ENCODE measurements at regions not wholly inside any gene's neighbourhood (a gene's known extent, or its start where the extent isn't known, plus 50 kb on each side); places are given as distances from the start of the nearest gene placed in this dataset.

- no peak overlapping the region for H3K27ac ChIP-seq
- H3K27me3 ChIP-seq = no peaks in the 10 kb centered on the region
- H3K36me3 ChIP-seq = no peaks in the 10 kb centered on the region
- no peak overlapping the region for H3K4me3 ChIP-seq
- peaks cover 0 to 5% (median 0%) of the 10 kb centered on the region in 10 experiments; a peak in 1 of 20 replicates for H3K4me1 ChIP-seq
- H3K9me3 ChIP-seq (replicated peaks in 1 of 11) = no peaks in the 10 kb centered on the region
- no peak overlapping the region for H3K4me2 ChIP-seq
- no peak overlapping the region for H3K9ac ChIP-seq
- TF ChIP-seq Cebpa-rat (IDR thresholded peaks at IDR 0.05) = no peak
- no peaks in the 10 kb centered on the region for H4K20me1 ChIP-seq
Observed at GRCh38 chr6:79797912-79798311, 149.4 kb downstream of the ELOVL4 start.

DNA sequence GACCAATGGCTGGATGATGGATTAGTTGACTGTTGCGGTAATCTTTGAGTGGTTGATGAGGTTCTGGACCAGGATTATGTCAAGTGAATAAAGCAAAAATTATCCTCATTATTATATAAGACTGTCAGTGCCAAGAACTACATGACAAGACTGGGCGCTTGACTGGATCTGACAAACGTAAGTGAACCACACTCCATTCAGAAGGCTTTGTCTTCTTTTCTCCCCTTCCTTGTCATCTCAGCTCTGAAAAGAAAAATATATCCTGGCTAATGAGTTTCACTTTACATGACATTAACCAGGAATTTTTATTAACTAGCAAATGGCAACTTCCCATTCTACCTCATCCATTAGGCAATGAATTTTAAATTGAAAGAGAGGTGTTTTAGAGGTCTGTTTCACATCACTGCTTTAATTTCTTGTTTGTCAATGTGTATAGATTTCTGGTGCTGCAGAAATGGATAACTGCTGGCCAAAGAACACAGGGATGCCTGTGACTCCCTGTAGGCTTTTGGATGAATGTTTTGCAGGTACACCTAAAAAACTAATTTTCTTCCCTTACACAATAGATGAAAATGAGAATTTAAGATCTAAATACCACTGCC lies 150.1 kb downstream of the ELOVL4 start:
- no peaks in the 10 kb centered on the region for H4K20me1 ChIP-seq
- no peak overlapping the region for H3K27ac ChIP-seq
- no peaks in the 10 kb centered on the region for H3K9me3 ChIP-seq (replicated peaks in 1 of 11)
- no peak overlapping the region for H3K9ac ChIP-seq
- no peaks in the 10 kb centered on the region for H3K4me1 ChIP-seq
- TF ChIP-seq Cebpa-rat (IDR thresholded peaks at IDR 0.05) = no peak
- no peaks in the 10 kb centered on the region for H3K27me3 ChIP-seq
- no peak overlapping the region for H3K4me3 ChIP-seq
- H3K4me2 ChIP-seq = no peak overlapping the region
- no peaks in the 10 kb centered on the region for H3K36me3 ChIP-seq

GRCh38 chr6:79796197-79796596 lies 151.2 kb downstream of the ELOVL4 start:
- H3K4me2 ChIP-seq = no peak overlapping the region
- H3K36me3 ChIP-seq = no peaks in the 10 kb centered on the region
- H3K4me1 ChIP-seq = no peaks in the 10 kb centered on the region
- no peak overlapping the region for H3K9ac ChIP-seq
- H3K27me3 ChIP-seq = no peaks in the 10 kb centered on the region
- no peak overlapping the region for H3K4me3 ChIP-seq
- no peak for TF ChIP-seq Cebpa-rat (IDR thresholded peaks at IDR 0.05)
- H3K27ac ChIP-seq = no peak overlapping the region
- H4K20me1 ChIP-seq = no peaks in the 10 kb centered on the region
- H3K9me3 ChIP-seq (replicated peaks in 1 of 11) = no peaks in the 10 kb centered on the region

DNA sequence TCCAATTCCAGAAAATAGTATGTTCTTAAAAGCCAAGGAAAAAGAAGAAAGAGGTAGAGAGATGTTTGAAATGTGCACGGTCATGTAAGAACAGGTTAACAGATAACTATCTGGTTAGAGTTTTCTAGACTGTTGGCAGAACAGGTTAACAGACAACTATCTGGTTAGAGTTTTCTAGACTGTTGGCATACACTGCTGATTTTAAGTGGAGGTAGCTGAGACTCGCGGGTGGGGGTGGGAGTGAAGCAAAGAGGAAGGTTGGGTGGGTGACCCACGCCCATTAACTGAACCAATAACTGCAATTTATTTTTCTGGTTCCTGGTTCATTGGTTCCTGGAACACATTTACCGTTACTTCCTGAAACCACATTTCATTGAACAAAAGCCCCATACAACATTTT lies 157.5 kb downstream of the ELOVL4 start:
- Histone ChIP-seq H3K4me2 (no peak overlapping the region), H3K9ac (no peak overlapping the region), H3K4me1 (no peaks in the 10 kb centered on the region), H3K27ac (no peak overlapping the region), H3K4me3 (no peak overlapping the region), H3K27me3 (no peaks in the 10 kb centered on the region), H3K9me3 (replicated peaks in 1 of 11) (no peaks in the 10 kb centered on the region), H3K36me3 (no peaks in the 10 kb centered on the region), H4K20me1 (no peaks in the 10 kb centered on the region)
- TF ChIP-seq Cebpa-rat (IDR thresholded peaks at IDR 0.05) = no peak

- no peaks in the 10 kb centered on the region for H3K4me1 ChIP-seq
Observed at GRCh38 chr6:79788756-79789155, 157.6 kb downstream of the SH3BGRL2 start.

GRCh38 chr6:79787626-79788025 lies 156.5 kb downstream of the SH3BGRL2 start:
- Histone ChIP-seq H3K4me2 (no peak overlapping the region), H3K27ac (no peak overlapping the region), H3K4me1 (no peaks in the 10 kb centered on the region), H3K36me3 (no peaks in the 10 kb centered on the region), H3K27me3 (no peaks in the 10 kb centered on the region), H3K4me3 (no peak overlapping the region), H3K9ac (no peak overlapping the region), H3K9me3 (replicated peaks in 1 of 11) (no peaks in the 10 kb centered on the region), H4K20me1 (no peaks in the 10 kb centered on the region)
- TF ChIP-seq Cebpa-rat (IDR thresholded peaks at IDR 0.05) = no peak

More at GRCh38 chr6:79788756-79789155, 157.6 kb downstream of the SH3BGRL2 start:
- no peak for TF ChIP-seq Cebpa-rat (IDR thresholded peaks at IDR 0.05)
- no peaks in the 10 kb centered on the region for H4K20me1 ChIP-seq
- H3K9ac ChIP-seq = no peak overlapping the region
- H3K27me3 ChIP-seq = no peaks in the 10 kb centered on the region
- H3K36me3 ChIP-seq = no peaks in the 10 kb centered on the region
- H3K9me3 ChIP-seq (replicated peaks in 1 of 11) = no peaks in the 10 kb centered on the region
- H3K27ac ChIP-seq = no peak overlapping the region
- H3K4me3 ChIP-seq = no peak overlapping the region
- no peak overlapping the region for H3K4me2 ChIP-seq

DNA sequence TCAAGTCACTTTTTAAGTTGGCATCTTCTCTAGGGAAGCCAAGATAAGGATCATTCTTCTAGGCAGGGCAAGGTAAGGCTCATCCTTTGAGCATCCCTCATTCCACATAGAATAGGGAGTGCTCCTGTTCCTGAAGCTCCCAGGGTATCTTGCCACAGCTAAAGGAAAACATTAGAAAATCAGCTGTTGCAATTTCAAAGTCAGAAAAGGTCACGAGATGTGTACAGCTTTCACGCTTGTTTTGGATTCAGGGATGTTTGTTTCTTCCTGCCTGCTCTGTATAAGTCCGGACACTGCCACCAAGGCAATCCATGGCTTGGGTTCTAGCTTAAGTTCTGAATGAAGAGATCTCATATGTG lies 153.2 kb downstream of the SH3BGRL2 start:
- Histone ChIP-seq H3K9ac (no peak overlapping the region), H3K36me3 (no peaks in the 10 kb centered on the region), H3K4me3 (no peak overlapping the region), H3K27me3 (no peaks in the 10 kb centered on the region), H4K20me1 (no peaks in the 10 kb centered on the region), H3K4me1 (no peaks in the 10 kb centered on the region), H3K27ac (no peak overlapping the region), H3K4me2 (no peak overlapping the region), H3K9me3 (replicated peaks in 1 of 11) (no peaks in the 10 kb centered on the region)
- no peak for TF ChIP-seq Cebpa-rat (IDR thresholded peaks at IDR 0.05)

DNA sequence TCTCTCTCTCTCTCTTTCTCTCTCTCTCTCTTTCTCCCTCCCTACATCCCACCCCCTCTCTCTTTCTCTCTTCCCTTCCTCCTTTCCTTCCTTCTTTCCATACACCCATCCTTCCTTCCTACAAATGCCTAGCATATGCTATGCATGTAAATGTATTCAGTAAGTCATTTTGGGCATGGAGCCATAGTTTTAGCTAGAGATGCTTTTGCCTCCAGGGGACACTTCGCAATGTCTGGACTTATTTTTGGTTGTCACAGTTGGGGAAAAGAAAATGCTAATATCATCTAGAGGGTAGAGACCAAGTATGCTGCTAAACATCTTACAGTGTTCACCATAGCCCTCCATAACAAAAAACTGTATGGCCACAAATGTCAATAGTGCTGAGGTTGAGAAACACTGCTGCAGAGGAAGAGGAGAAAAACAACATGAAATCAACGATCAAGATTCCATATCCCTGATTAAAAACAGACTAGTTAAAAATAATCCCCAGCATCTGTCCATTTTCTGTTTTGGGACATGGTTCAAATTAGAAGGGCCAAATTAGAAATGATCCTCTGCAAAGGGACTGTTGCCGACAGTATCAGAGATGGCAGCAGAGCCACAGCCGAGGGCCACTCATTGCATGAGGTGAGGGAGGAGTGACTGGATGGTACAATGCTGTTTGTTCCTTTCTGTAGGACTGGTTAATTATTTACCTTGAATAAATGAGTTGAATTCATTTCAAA lies 152.7 kb downstream of the SH3BGRL2 start:
- H3K27ac ChIP-seq = no peak overlapping the region
- no peak overlapping the region for H3K9ac ChIP-seq
- no peaks in the 10 kb centered on the region for H4K20me1 ChIP-seq
- H3K27me3 ChIP-seq = no peaks in the 10 kb centered on the region
- no peaks in the 10 kb centered on the region for H3K4me1 ChIP-seq
- no peak overlapping the region for H3K4me3 ChIP-seq
- no peak overlapping the region for H3K4me2 ChIP-seq
- TF ChIP-seq Cebpa-rat (IDR thresholded peaks at IDR 0.05) = no peak
- no peaks in the 10 kb centered on the region for H3K36me3 ChIP-seq
- H3K9me3 ChIP-seq (replicated peaks in 1 of 11) = no peaks in the 10 kb centered on the region

GRCh38 chr6:79782792-79783580 lies 151.9 kb downstream of the SH3BGRL2 start:
- no peaks in the 10 kb centered on the region for H3K36me3 ChIP-seq
- no peak for TF ChIP-seq Cebpa-rat (IDR thresholded peaks at IDR 0.05)
- H4K20me1 ChIP-seq = no peaks in the 10 kb centered on the region
- H3K4me3 ChIP-seq = no peak overlapping the region
- H3K27ac ChIP-seq = no peak overlapping the region
- peaks cover 0 to 5% (median 0%) of the 10 kb centered on the region in 11 experiments; a peak in 4 of 22 replicates for H3K9me3 ChIP-seq (replicated peaks in 1 of 11)
- H3K4me2 ChIP-seq = no peak overlapping the region
- H3K9ac ChIP-seq = no peak overlapping the region
- H3K4me1 ChIP-seq = peaks cover 0 to 4% (median 0%) of the 10 kb centered on the region in 10 experiments; a peak in 2 of 20 replicates
- no peaks in the 10 kb centered on the region for H3K27me3 ChIP-seq
